Endothelial cell of umbilical vein (primary cell): ENCODE measurements at regions not wholly inside any gene's neighbourhood (a gene's known extent, or its start where the extent isn't known, plus 50 kb on each side); places are given as distances from the start of the nearest gene placed in this dataset.
"Not testable (repeated sequence)": the region's sequence is repeated elsewhere in the genome, so short reads cannot be mapped to it uniquely, and the experiment has no call there.

ENCODE experiments used
- BruUV-seq: library from RNA; stranded (reverse); fragments of 400-500 nt; replicated peaks from 2 replicates; lab custom pipeline; 2021; lab: Mats Ljungman, UMichigan
- CTCF ChIA-PET: fragments of 300-600, 350-600 bp; sonication (Branson Sonifier 250); formaldehyde crosslinking; loops from one replicate; lab custom pipeline; 2021; ENCODE audit warnings: antibody characterized with exemption, inconsistent platforms; lab: Charles Lee
- POLR2A ChIA-PET: fragments of 300-600, 350-600 bp; sonication (Branson Sonifier 250); formaldehyde crosslinking; loops from one replicate; lab custom pipeline; 2021; ENCODE audit warnings: antibody characterized with exemption, inconsistent platforms; lab: Charles Lee
- DNase-seq: peaks from one replicate; pipeline ENCODE4 v3.0.0-alpha.2; 2011; ENCODE audit warnings: low read depth, low spot score
- FAIRE-seq: peaks from 2 replicates; lab custom pipeline; 2011; peaks lifted over from hg19 to GRCh38; lab: Jason Lieb, UNC
- H2AFZ ChIP-seq: 2 replicates; pipeline ENCODE4 v1.6.0; 2012; ENCODE audit warnings: low read depth, low read length, control low read depth, inconsistent platforms
- H3K27ac ChIP-seq: 2 replicates; pipeline ENCODE4 v1.5.1; 2011; ENCODE audit warnings: low read depth, mild to moderate bottlenecking, control low read depth, low read length, moderate library complexity; ENCODE audit not compliant: insufficient read depth
- H3K27me3 ChIP-seq, 2 experiments: 2 replicates each; pipeline versions ENCODE4 v1.6.0 to v1.6.1; 2011; ENCODE audit warnings: low read length in 2 of 2, mixed read lengths in 1 of 2; ENCODE audit not compliant: control insufficient read depth in 2 of 2, insufficient read depth in 2 of 2
- H3K36me3 ChIP-seq, 2 experiments: 2 replicates in 1 of 2; 3 replicates in 1 of 2; pipeline ENCODE4 v1.5.1; 2011; ENCODE audit warnings: low read length in 2 of 2, mild to moderate bottlenecking in 1 of 2, moderate library complexity in 1 of 2; ENCODE audit not compliant: control insufficient read depth in 2 of 2, insufficient read depth in 2 of 2; ENCODE audit errors: extremely low read depth in 1 of 2
- H3K4me1 ChIP-seq: 3 replicates; pipeline ENCODE4 v1.5.1; 2011; ENCODE audit warnings: mild to moderate bottlenecking, low read length; ENCODE audit not compliant: control insufficient read depth, insufficient read depth; ENCODE audit errors: extremely low read depth
- H3K4me2 ChIP-seq: 2 replicates; pipeline ENCODE4 v1.6.1; 2011; ENCODE audit warnings: low read length, control low read depth, mixed read lengths; ENCODE audit not compliant: insufficient read depth
- H3K4me3 ChIP-seq, 3 experiments: fragments of 200-600 bp in 1 of 3; sonication (generic), shearing (Covaris generic) in 1 of 3; replicated peaks in 1 of 3; 2 replicates each; pipeline ENCODE4 v1.5.1; 2011 to 2016; ENCODE audit warnings: control low read depth in 3 of 3, low read length in 3 of 3, mild to moderate bottlenecking in 2 of 3, inconsistent platforms in 1 of 3, low read depth in 1 of 3, moderate library complexity in 1 of 3; ENCODE audit not compliant: insufficient read depth in 1 of 3
- H3K79me2 ChIP-seq: 2 replicates; pipeline ENCODE4 v1.6.0; 2012; ENCODE audit warnings: low read length, inconsistent platforms; ENCODE audit not compliant: control insufficient read depth, insufficient read depth
- H3K9ac ChIP-seq: replicated peaks from 2 replicates; pipeline ENCODE3; 2011; ENCODE audit warnings: low read length, control low read depth; ENCODE audit not compliant: insufficient read depth; ENCODE audit errors: extremely low read depth
- H3K9me1 ChIP-seq: replicated peaks from 3 replicates; pipeline ENCODE4 v1.6.0; 2011; ENCODE audit warnings: mild to moderate bottlenecking, low read length; ENCODE audit not compliant: control insufficient read depth, insufficient read depth; ENCODE audit errors: extremely low read depth
- H3K9me3 ChIP-seq: replicated peaks from 2 replicates; pipeline ENCODE4 v1.5.1; 2012; ENCODE audit warnings: low read length, inconsistent platforms; ENCODE audit not compliant: control insufficient read depth, insufficient read depth
- H4K20me1 ChIP-seq: replicated peaks from 2 replicates; pipeline ENCODE3; 2011; ENCODE audit warnings: mild to moderate bottlenecking, low read length; ENCODE audit not compliant: control insufficient read depth, insufficient read depth; ENCODE audit errors: extremely low read depth
- EZH2 ChIP-seq: IDR thresholded peaks from 2 replicates; pipeline ENCODE4 v1.6.1; 2012; ENCODE audit warnings: borderline replicate concordance, low read depth, mild to moderate bottlenecking, moderate library complexity, low read length, inconsistent platforms; ENCODE audit not compliant: severe bottlenecking
- FOS ChIP-seq: IDR thresholded peaks from 2 replicates; pipeline ENCODE4 v1.6.1; 2011; ENCODE audit warnings: mild to moderate bottlenecking, low read length, moderate library complexity, borderline replicate concordance; ENCODE audit not compliant: insufficient read depth
- GATA2 ChIP-seq: IDR thresholded peaks from 2 replicates; pipeline ENCODE4 v1.7.0; 2011; ENCODE audit warnings: low read depth, mild to moderate bottlenecking, moderate library complexity, mixed read lengths, low read length; ENCODE audit not compliant: insufficient read length, insufficient read depth
- JUN ChIP-seq: IDR thresholded peaks from 2 replicates; pipeline ENCODE4 v1.6.1; 2011; ENCODE audit warnings: borderline replicate concordance, low read depth; ENCODE audit not compliant: insufficient read length, insufficient read depth
- MYC ChIP-seq: IDR thresholded peaks from one replicate; pipeline ENCODE4 v1.6.1; 2011; ENCODE audit warnings: mild to moderate bottlenecking, low read depth, low read length
- POLR2A ChIP-seq: IDR thresholded peaks from 2 replicates; pipeline ENCODE4 v1.6.1; 2012; ENCODE audit warnings: low read depth, mild to moderate bottlenecking, control low read depth, low read length
- POLR2AphosphoS5 ChIP-seq: IDR thresholded peaks from 2 replicates; pipeline ENCODE4 v1.6.1; 2012; ENCODE audit warnings: low read depth, mild to moderate bottlenecking, control low read depth, low read length, moderate library complexity; ENCODE audit not compliant: insufficient read depth
- dilution Hi-C: fragments of 300-500 bp; cut with MboI; formaldehyde crosslinking; loops from one replicate; pipeline ENCODE4 v1.15.0; 2019; ENCODE audit warnings: low sequenced_read_pairs; ENCODE audit not compliant: extremely low pct_ligation_motif_present
- intact Hi-C: fragments of 100-400 bp; cut with micrococcal nuclease; formaldehyde crosslinking; loops from one replicate; pipeline ENCODE4 v1.10.0; 2022
- TF ChIP-seq, protein P1 (sequence below): IDR thresholded peaks from 2 replicates; pipeline ENCODE4 v1.6.1; 2011; ENCODE audit not compliant: insufficient read depth, insufficient read length
- TF ChIP-seq, protein P2 (sequence below), 2 donors: IDR thresholded peaks; 1 replicate in 1 of 2; 2 replicates in 1 of 2; pipeline ENCODE4 v1.5.1; 2011; ENCODE audit warnings: low read length in 2 of 2, mild to moderate bottlenecking in 2 of 2, moderate library complexity in 2 of 2, control low read depth in 1 of 2, inconsistent platforms in 1 of 2, low read depth in 1 of 2; ENCODE audit not compliant: insufficient read depth in 1 of 2; ENCODE audit errors: extremely low read depth in 1 of 2

DNA sequence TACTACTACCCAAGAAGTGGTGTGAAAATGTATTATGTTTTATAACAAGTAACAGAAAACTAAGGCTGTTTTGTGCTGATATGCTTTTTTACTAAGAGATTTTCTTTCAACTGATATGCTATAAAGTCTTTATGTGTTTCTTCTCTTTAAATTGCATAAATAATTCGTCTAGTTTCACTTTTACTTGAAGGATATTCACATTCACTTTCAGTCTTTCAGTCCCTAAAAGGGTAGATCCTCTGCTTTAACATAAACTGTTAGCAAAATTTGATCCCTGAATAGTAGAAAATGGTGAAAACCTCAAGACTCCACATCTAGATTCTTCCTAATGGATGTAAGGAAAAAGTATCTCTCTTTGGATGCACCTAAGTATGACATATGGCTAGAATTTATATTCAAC, 69.0 kb upstream of the FST start:
- intact Hi-C loops = no loop called here
- no peak for TF ChIP-seq JUN
- TF ChIP-seq POLR2A = no peak
- TF ChIP-seq, protein P1, sequence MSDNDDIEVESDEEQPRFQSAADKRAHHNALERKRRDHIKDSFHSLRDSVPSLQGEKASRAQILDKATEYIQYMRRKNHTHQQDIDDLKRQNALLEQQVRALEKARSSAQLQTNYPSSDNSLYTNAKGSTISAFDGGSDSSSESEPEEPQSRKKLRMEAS = no peak
- no peak for TF ChIP-seq POLR2AphosphoS5
- no peak for TF ChIP-seq EZH2
- no peak for TF ChIP-seq MYC
- TF ChIP-seq GATA2 = no peak
- TF ChIP-seq FOS = no peak
- TF ChIP-seq, protein P2, sequence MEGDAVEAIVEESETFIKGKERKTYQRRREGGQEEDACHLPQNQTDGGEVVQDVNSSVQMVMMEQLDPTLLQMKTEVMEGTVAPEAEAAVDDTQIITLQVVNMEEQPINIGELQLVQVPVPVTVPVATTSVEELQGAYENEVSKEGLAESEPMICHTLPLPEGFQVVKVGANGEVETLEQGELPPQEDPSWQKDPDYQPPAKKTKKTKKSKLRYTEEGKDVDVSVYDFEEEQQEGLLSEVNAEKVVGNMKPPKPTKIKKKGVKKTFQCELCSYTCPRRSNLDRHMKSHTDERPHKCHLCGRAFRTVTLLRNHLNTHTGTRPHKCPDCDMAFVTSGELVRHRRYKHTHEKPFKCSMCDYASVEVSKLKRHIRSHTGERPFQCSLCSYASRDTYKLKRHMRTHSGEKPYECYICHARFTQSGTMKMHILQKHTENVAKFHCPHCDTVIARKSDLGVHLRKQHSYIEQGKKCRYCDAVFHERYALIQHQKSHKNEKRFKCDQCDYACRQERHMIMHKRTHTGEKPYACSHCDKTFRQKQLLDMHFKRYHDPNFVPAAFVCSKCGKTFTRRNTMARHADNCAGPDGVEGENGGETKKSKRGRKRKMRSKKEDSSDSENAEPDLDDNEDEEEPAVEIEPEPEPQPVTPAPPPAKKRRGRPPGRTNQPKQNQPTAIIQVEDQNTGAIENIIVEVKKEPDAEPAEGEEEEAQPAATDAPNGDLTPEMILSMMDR (IDR thresholded peaks at IDR 0.05; ENCODE audit: extremely low read depth in 1 of 2, insufficient read depth in 1 of 2, low read depth in 1 of 2, low read length in 2 of 2) = no peak
- Histone ChIP-seq H3K27ac (no peak overlapping the region), H3K9me3 (no peaks in the 10 kb centered on the region), H3K79me2 (no peaks in the 10 kb centered on the region), H3K9ac (no peak overlapping the region), H3K36me3 (no peaks in the 10 kb centered on the region), H4K20me1 (no peaks in the 10 kb centered on the region), H3K4me3 (no peak overlapping the region), H3K4me1 (peaks cover 7% of the 10 kb centered on the region), H3K9me1 (no peaks in the 10 kb centered on the region), H3K4me2 (peak overlapping the region; percentile 4), H2AFZ (peak overlapping the region; percentile 33), H3K27me3 (no peaks in the 10 kb centered on the region)
- CTCF ChIA-PET = no interaction called here
- FAIRE-seq (no peak), DNase-seq (no peak)
- POLR2A ChIA-PET = no interaction called here
- dilution Hi-C loops = no loop called here
- no TSS peak for BruUV-seq

DNA sequence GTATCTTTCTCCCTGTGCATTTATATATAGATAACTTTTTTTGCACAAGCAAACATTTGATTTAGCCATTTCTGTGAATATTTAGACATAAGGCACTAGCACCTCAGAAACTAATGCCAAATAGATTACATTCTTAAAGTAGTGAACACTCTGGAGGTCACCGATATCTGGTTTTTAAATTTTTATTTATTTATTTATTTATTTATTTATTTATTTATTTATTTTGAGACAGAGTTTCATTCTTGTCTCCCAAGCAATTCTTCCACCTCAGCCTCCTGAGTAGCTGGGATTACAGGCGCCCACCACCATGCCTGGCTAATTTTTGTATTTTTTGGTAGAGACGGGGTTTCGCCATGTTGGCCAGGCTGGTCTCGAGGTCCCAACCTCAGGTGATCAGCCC, 67.9 kb upstream of the FST start:
- CTCF ChIA-PET, H3K79me2 ChIP-seq, H3K9me3 ChIP-seq, H3K9me1 ChIP-seq, H3K27ac ChIP-seq, H3K4me1 ChIP-seq, H2AFZ ChIP-seq, H3K9ac ChIP-seq, H3K36me3 ChIP-seq, H3K27me3 ChIP-seq, dilution Hi-C loops, FAIRE-seq, H3K4me3 ChIP-seq, H4K20me1 ChIP-seq, DNase-seq, BruUV-seq, POLR2A ChIA-PET, intact Hi-C loops, H3K4me2 ChIP-seq: not testable (repeated sequence)
